ENCODE measurements at regions not wholly inside any gene's neighbourhood (a gene's known extent, or its start where the extent isn't known, plus 50 kb on each side); places are given as distances from the start of the nearest gene placed in this dataset.

GRCh38 chr9:105131981-105132380, 112.5 kb upstream of the SLC44A1 start:
- TF ChIP-seq ZFP37 (tag by site-specific recombination; IDR thresholded peaks at IDR 0.05), result no peak
- TF ChIP-seq, protein P1, sequence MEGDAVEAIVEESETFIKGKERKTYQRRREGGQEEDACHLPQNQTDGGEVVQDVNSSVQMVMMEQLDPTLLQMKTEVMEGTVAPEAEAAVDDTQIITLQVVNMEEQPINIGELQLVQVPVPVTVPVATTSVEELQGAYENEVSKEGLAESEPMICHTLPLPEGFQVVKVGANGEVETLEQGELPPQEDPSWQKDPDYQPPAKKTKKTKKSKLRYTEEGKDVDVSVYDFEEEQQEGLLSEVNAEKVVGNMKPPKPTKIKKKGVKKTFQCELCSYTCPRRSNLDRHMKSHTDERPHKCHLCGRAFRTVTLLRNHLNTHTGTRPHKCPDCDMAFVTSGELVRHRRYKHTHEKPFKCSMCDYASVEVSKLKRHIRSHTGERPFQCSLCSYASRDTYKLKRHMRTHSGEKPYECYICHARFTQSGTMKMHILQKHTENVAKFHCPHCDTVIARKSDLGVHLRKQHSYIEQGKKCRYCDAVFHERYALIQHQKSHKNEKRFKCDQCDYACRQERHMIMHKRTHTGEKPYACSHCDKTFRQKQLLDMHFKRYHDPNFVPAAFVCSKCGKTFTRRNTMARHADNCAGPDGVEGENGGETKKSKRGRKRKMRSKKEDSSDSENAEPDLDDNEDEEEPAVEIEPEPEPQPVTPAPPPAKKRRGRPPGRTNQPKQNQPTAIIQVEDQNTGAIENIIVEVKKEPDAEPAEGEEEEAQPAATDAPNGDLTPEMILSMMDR (tag by site-specific recombination; IDR thresholded peaks at IDR 0.05), result no peak
- TF ChIP-seq, protein P2, sequence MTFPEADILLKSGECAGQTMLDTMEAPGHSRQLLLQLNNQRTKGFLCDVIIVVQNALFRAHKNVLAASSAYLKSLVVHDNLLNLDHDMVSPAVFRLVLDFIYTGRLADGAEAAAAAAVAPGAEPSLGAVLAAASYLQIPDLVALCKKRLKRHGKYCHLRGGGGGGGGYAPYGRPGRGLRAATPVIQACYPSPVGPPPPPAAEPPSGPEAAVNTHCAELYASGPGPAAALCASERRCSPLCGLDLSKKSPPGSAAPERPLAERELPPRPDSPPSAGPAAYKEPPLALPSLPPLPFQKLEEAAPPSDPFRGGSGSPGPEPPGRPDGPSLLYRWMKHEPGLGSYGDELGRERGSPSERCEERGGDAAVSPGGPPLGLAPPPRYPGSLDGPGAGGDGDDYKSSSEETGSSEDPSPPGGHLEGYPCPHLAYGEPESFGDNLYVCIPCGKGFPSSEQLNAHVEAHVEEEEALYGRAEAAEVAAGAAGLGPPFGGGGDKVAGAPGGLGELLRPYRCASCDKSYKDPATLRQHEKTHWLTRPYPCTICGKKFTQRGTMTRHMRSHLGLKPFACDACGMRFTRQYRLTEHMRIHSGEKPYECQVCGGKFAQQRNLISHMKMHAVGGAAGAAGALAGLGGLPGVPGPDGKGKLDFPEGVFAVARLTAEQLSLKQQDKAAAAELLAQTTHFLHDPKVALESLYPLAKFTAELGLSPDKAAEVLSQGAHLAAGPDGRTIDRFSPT (tag by site-specific recombination; IDR thresholded peaks at IDR 0.05), result no peak
- no peak for TF ChIP-seq MZF1 (tag by site-specific recombination; IDR thresholded peaks at IDR 0.05; ENCODE audit: borderline replicate concordance)
- TF ChIP-seq ZBTB49 (tag by site-specific recombination; IDR thresholded peaks at IDR 0.05; ENCODE audit: low read depth), result no peak
- TF ChIP-seq ZNF157 (tag by site-specific recombination; IDR thresholded peaks at IDR 0.05), result no peak
- no peak for TF ChIP-seq ZNF112 (tag by site-specific recombination; IDR thresholded peaks at IDR 0.05)
